Left ventricle myocardium inferior (tissue), 1 donor: ENCODE measurements at regions not wholly inside any gene's neighbourhood (a gene's known extent, or its start where the extent isn't known, plus 50 kb on each side); places are given as distances from the start of the nearest gene placed in this dataset.

Experiments
- DNase-seq: peaks from one replicate; pipeline ENCODE4 v3.0.0-alpha.2; 2020
- H3K27ac ChIP-seq: fragments of 200-600 bp; replicated peaks from 2 replicates; pipeline ENCODE4 v1.8.0; 2021
- H3K27me3 ChIP-seq: fragments of 200-600 bp; 2 replicates; pipeline ENCODE4 v1.8.0; 2021; ENCODE audit warnings: low read depth
- H3K36me3 ChIP-seq: fragments of 200-600 bp; 2 replicates; pipeline ENCODE4 v1.8.0; 2021
- H3K4me1 ChIP-seq: fragments of 200-600 bp; 2 replicates; pipeline ENCODE4 v1.8.0; 2021
- H3K4me3 ChIP-seq: fragments of 200-600 bp; 2 replicates; pipeline ENCODE4 v1.8.0; 2021; ENCODE audit warnings: mild to moderate bottlenecking, moderate library complexity
- H3K9me3 ChIP-seq: fragments of 200-600 bp; replicated peaks from 2 replicates; pipeline ENCODE4 v1.8.0; 2021
- CTCF ChIP-seq: fragments of 200-600 bp; IDR thresholded peaks from 2 replicates; pipeline ENCODE4 v1.8.0; 2021; ENCODE audit warnings: antibody characterized with exemption, mild to moderate bottlenecking, borderline replicate concordance
- intact Hi-C: fragments of 100-400 bp; cut with micrococcal nuclease; formaldehyde crosslinking; loops from one replicate; pipeline ENCODE4 v1.11.0; 2022
- donor health status: DM: no; HTN: yes; CAD: no; lungs with severe emphysema.

- Histone ChIP-seq H3K27ac (no peak overlapping the region), H3K4me3 (no peak overlapping the region), H3K36me3 (no peaks in the 10 kb centered on the region), H3K9me3 (peaks cover 14% of the 10 kb centered on the region), H3K27me3 (no peaks in the 10 kb centered on the region), H3K4me1 (no peaks in the 10 kb centered on the region)
- intact Hi-C loops = no loop called here
- TF ChIP-seq CTCF = no peak
- DNase-seq = no peak
These were observed 644.1 kb upstream of the AGA start for GRCh38 chr4:178086320-178086719.

GRCh38 chr4:178090640-178091411 is 648.6 kb upstream of the AGA start:
- TF ChIP-seq CTCF = no peak
- intact Hi-C loops = no loop called here
- Histone ChIP-seq H3K4me1 (no peaks in the 10 kb centered on the region), H3K4me3 (no peak overlapping the region), H3K9me3 (peaks cover 8% of the 10 kb centered on the region), H3K27me3 (no peaks in the 10 kb centered on the region), H3K36me3 (no peaks in the 10 kb centered on the region), H3K27ac (no peak overlapping the region)
- no peak for DNase-seq

- no peaks in the 10 kb centered on the region for H3K9me3 ChIP-seq
- TF ChIP-seq CTCF = no peak
- intact Hi-C loops = no loop called here
- no peak for DNase-seq
- no peaks in the 10 kb centered on the region for H3K27me3 ChIP-seq
- no peak overlapping the region for H3K27ac ChIP-seq
- no peaks in the 10 kb centered on the region for H3K4me1 ChIP-seq
- no peak overlapping the region for H3K4me3 ChIP-seq
- no peaks in the 10 kb centered on the region for H3K36me3 ChIP-seq
These were observed 659.9 kb upstream of the AGA start for GRCh38 chr4:178102139-178102538.

- Histone ChIP-seq H3K4me1 (no peaks in the 10 kb centered on the region), H3K27me3 (no peaks in the 10 kb centered on the region), H3K27ac (no peak overlapping the region), H3K9me3 (no peaks in the 10 kb centered on the region), H3K4me3 (no peak overlapping the region), H3K36me3 (no peaks in the 10 kb centered on the region)
- intact Hi-C loops = no loop called here
- TF ChIP-seq CTCF = no peak
- DNase-seq = no peak
These were observed 663.0 kb upstream of the AGA start for GRCh38 chr4:178105242-178105641.

GRCh38 chr4:178136736-178137345 is 694.6 kb upstream of the AGA start:
- Histone ChIP-seq H3K4me3 (no peak overlapping the region), H3K4me1 (no peaks in the 10 kb centered on the region), H3K9me3 (no peaks in the 10 kb centered on the region), H3K36me3 (no peaks in the 10 kb centered on the region), H3K27me3 (no peaks in the 10 kb centered on the region), H3K27ac (no peak overlapping the region)
- no peak for DNase-seq
- TF ChIP-seq CTCF = no peak
- intact Hi-C loops = no loop called here
